GM19035 (cell line): ENCODE measurements at regions not wholly inside any gene's neighbourhood (a gene's known extent, or its start where the extent isn't known, plus 50 kb on each side); places are given as distances from the start of the nearest gene placed in this dataset.
"Not testable (repeated sequence)": the region's sequence is repeated elsewhere in the genome, so short reads cannot be mapped to it uniquely, and the experiment has no call there.

Experiments used
- ATAC-seq: cut with Tn5 transposase; IDR thresholded peaks from one replicate; pipeline ENCODE4 v1.9.1; 2021; ENCODE audit not compliant: unreplicated experiment

- ATAC-seq, result no peak
These were observed 107.7 kb downstream of the SEPTIN7 start for GRCh38 chr7:35908331-35909216.

GRCh38 chr7:35909870-35910357 lies 109.1 kb downstream of the SEPTIN7 start:
- ATAC-seq, result no peak

GRCh38 chr7:35910621-35911020 lies 109.8 kb downstream of the SEPTIN7 start:
- ATAC-seq, result not testable (repeated sequence)

GRCh38 chr7:35913350-35913749 lies 112.5 kb downstream of the SEPTIN7 start:
- ATAC-seq, result not testable (repeated sequence)

GRCh38 chr7:35914214-35914613 lies 113.4 kb downstream of the SEPTIN7 start:
- ATAC-seq, result not testable (repeated sequence)

GRCh38 chr7:35915247-35915955 lies 114.5 kb downstream of the SEPTIN7 start:
- ATAC-seq, result not testable (repeated sequence)

- ATAC-seq, result not testable (repeated sequence)
These were observed 117.4 kb downstream of the SEPTIN7 start for GRCh38 chr7:35918217-35918616.

- ATAC-seq, result not testable (repeated sequence)
These were observed 118.8 kb downstream of the SEPTIN7 start for GRCh38 chr7:35919607-35920006.

- ATAC-seq, result not testable (repeated sequence)
These were observed 120.5 kb downstream of the SEPTIN7 start for GRCh38 chr7:35921338-35921737.

- not testable (repeated sequence) for ATAC-seq
These were observed 123.8 kb downstream of the SEPTIN7 start for GRCh38 chr7:35924668-35925067.

GRCh38 chr7:35926966-35927365 lies 126.1 kb downstream of the SEPTIN7 start:
- ATAC-seq, result not testable (repeated sequence)

- not testable (repeated sequence) for ATAC-seq
These were observed 130.3 kb downstream of the SEPTIN7 start for GRCh38 chr7:35931134-35931533.

GRCh38 chr7:35931551-35931950 lies 130.7 kb downstream of the SEPTIN7 start:
- ATAC-seq, result not testable (repeated sequence)

- not testable (repeated sequence) for ATAC-seq
These were observed 139.8 kb downstream of the SEPTIN7 start for GRCh38 chr7:35940695-35941094.

GRCh38 chr7:35945621-35946020 lies 144.8 kb downstream of the SEPTIN7 start:
- ATAC-seq, result not testable (repeated sequence)

- not testable (repeated sequence) for ATAC-seq
These were observed 154.9 kb downstream of the SEPTIN7 start for GRCh38 chr7:35955735-35956134.

- not testable (repeated sequence) for ATAC-seq
These were observed 156.1 kb downstream of the SEPTIN7 start for GRCh38 chr7:35956988-35957387.

GRCh38 chr7:35961260-35961659 lies 160.4 kb downstream of the SEPTIN7 start:
- ATAC-seq, result not testable (repeated sequence)

GRCh38 chr7:35962607-35963006 lies 161.8 kb downstream of the SEPTIN7 start:
- not testable (repeated sequence) for ATAC-seq

- ATAC-seq, result no peak
These were observed 166.7 kb downstream of the SEPTIN7 start for GRCh38 chr7:35967366-35968139.
